HG03097 (cell line): ENCODE measurements at regions not wholly inside any gene's neighbourhood (a gene's known extent, or its start where the extent isn't known, plus 50 kb on each side); places are given as distances from the start of the nearest gene placed in this dataset.

ENCODE experiments used
- ATAC-seq: cut with Tn5 transposase; IDR thresholded peaks from one replicate; pipeline ENCODE4 v1.9.1; 2021; ENCODE audit not compliant: unreplicated experiment, low FRiP score

DNA sequence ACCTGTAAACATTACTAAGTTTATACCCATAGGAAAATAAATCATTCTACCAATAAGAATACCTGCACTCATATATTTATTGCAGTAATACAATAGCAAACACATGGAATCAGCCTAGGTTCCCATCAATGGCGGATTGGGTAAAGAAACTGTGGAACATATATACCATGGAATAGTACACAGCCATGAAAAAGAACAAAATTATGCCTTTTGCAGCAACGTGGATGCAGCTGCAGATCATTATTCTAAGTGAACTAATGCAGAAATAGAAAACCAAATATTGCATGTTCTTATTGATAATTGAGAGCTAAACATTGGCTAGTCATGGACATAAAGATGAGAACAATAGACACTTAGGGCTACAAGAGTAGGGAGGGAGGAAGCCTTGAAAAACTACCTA is 667.4 kb upstream of the WWC1 start:
- ATAC-seq, result no peak

DNA sequence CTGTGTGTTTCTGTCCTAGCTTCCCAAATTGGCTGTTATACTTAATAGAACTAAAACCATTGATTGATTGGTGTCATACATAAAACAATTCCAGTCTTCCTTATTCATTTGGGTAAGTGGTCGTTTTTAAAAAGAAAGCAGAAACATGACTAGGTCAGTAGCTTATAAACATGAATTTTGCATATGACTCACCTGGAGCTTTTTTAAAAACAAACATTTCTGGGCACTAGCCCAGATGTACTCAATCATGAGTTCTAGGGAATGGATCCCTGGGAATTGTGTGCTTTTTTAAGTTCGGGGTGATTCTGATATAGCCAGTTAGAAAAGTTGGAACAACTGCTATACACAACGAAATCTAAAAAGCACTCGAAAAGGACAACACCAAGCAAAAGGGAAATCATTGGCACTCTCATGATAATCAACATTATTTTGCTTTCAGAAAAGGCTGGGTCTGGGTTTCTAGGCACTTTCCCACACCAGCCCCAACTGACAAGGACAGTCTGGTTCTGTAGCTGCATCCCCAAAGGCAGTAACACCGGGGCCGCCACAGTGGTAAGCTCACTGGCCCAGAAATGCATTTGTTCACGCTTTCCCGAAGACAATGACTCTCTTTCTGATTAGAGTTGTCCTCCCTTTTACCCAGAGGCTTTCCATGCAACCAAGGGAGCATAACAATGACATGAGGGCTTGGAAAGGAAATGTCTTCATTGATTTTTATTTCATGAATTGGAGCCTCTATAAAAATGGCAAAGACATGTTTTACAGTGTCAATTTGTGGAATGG is 664.9 kb upstream of the WWC1 start:
- no peak for ATAC-seq

DNA sequence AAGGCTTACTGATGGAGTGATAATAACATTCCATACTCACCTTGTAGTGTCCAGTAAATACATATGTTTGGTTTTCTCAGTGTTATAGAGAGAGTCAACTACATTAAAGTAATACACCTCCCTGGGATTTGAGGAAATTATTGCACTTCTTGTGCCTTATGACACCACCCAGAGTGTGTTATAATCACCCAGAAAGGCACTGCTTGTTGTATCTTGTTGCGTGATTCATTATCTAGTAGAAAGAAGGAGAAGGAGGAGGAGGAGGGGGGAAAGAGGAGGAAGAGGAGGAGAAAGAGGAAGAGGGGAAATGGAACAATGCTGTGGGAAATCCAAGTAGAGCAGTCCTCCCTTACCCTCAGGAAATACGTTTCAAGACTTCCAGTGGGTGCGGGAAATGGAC is 661.8 kb upstream of the WWC1 start:
- ATAC-seq, result no peak

DNA sequence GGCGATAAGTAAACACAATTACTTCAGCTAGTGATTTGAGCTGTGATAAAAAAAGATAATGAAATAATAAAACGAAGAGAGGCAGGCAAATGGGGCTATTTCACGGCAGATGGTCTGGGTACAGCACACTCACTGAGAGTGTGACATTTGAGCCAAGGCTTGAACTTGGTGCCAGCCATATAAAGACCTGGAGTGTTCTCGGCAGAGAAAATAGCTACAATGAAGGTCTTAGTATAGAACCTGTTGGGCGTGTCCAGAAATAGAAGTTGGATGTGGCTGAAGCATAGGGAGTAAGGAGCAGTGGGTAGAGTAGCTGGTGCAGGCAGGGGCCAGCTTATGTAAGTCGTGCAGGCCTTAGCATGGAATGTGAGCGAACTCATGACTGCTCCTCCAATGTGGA is 660.3 kb upstream of the WWC1 start:
- no peak for ATAC-seq

DNA sequence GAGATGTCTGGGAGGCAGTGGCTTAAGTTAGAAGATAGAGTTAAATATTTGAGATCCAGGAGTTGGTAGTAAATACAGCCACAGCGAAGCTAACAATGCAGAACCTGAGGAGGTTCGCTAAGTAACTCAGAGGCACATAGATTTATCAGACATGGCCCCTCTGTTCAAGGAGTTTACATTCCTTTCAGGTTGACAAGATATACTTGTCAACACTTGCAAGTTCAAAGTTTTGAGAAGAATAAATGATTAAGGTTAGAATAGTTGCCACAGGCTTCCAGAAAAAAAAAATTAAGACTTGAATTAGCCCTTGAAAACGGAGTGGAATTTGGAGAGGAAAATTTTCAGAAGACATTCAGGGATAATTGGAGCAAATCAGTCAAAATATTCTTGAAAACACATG is 658.3 kb upstream of the WWC1 start:
- ATAC-seq, result no peak

DNA sequence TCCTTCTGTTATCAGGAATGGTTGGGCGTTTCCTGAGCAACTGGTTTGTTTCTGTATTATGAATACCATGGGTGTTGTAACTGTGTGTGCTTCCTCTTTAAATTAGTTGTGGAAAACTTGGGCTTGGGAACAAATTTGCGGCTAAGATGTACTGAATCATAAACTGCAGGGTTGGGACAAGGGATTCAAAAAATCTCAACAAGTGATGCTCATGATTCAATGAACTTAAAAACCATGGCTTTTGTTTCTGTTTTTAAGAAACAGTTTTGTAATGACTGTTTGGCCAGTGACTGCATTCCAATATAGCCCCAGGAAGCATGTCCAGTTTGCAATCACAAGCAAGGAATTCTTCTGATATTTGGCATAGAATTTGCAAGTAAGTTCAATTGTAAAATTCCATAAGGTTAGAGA is 657.5 kb upstream of the WWC1 start:
- no peak for ATAC-seq

DNA sequence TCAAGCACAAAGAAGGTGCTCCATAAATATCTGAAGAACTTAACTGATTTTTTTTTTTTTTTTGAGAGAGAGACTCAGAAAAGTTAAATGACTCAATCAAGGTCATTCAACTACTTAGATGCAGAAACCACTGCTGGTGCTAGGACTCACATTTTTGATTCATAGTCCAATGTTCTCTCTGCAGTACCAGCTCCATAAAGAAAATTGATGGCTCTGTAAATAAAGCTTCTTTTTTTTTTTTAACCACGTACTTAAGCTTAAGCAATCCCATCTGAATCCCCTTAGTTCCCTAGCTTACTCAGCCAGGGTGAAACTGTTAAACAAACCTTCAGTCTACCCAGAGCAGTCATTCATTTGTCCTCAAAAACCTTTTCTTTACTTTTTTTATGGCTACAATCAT is 657.0 kb upstream of the WWC1 start:
- ATAC-seq, result no peak

DNA sequence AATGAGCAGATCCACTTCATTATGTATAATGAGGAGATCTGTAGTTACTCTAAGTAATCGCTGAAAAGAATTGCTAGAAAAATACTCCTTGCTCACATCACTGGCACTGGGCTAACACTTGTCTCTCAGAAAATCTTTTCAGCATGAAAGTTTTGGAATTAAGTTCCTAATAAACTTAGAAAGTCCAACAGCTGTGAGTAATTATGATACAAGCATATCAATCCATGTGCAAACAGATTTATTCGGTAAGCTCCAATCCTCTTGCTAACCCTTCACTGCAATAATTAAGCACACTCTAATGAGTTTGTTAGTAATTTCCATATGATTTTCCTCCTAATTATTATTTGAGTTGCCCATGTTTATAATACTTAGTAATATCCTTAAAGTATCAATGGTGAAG is 652.6 kb upstream of the WWC1 start:
- ATAC-seq, result no peak

DNA sequence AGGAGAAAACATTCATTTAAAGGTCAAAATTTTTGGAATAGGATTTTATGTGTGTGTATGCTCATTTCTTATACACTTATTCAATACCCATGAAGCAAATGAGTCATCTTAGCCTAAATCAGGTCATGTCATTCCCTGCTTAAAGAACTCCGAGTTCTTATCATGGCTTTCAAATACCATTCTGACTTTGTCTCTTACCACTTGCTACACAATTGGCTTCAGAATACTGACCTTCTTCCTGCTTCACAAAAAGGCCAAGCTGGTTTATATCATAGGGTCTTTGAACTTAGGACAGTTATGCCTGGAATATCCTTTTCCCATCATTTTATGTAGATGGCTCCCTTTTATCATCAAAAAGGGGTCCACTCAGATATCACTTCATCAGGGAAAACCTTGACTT is 652.2 kb upstream of the WWC1 start:
- ATAC-seq, result no peak

DNA sequence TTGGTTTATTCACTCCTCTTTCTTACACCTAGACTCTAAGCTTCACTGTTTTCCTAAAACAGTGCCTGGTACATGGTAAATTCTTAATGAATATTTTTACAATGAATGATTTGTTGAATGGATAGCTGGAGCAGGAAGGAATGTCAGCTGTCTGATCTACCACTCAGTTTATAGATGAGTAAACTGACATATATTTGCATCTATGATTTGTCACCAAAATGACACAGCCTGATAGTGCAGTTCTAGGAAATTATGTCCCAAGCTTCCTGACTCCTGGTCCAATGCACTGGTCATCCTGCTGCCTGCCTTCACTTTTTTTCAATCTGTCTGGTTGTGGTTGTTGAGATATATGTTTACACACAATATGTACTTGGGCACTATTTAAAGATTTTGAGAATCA is 651.7 kb upstream of the WWC1 start:
- ATAC-seq, result no peak

DNA sequence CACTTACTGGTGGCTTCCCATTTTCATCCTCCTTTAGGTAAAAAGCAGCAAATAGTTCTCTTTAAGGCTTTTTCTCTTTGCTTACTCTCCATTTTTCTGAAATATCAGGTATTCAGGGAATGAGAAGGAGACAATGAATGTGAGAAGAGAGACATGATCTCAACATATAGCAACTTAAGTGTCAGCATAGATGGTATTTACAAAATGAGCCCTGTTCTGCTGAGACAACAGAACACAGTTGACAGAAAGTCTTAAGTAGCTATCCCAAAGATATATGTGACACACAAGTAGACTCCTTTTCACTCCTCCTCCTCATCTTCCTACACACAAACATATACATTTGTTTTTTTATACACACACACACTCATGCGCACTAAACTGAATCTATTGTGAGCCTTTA is 649.3 kb upstream of the WWC1 start:
- no peak for ATAC-seq

DNA sequence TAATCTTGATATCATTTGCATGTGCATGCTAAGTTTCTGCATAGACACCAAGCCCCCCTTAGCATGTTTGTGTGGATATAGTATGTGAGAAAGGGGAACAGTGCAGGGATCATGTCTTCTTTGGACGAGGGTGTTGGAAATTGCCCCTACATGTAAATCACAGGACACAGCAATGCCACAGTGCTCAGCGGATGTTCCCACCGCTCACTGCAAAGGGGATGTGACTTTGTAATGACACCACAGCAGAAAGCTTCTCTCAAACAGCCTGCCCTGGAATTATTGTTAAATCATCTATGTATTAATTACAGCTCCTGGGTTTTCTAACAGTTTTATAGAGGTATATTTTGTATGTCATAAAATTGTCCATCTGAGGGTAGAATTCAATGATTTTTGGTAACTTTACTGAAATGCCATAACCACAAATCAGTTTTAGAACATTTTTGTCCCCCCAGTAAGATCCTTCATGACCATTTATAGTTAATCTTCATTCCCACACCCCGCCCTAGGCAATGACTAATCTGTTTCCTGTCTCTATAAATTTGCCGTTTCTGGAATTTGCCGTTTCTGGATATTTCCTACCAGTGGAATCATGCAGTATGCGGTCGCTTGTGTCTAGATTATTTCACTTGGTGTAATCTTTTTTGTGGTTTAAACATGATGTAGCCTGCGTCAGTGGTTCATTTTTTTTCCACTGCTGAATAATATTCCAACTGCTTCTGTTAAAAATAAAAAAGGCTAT is 648.5 kb upstream of the WWC1 start:
- ATAC-seq, result no peak

DNA sequence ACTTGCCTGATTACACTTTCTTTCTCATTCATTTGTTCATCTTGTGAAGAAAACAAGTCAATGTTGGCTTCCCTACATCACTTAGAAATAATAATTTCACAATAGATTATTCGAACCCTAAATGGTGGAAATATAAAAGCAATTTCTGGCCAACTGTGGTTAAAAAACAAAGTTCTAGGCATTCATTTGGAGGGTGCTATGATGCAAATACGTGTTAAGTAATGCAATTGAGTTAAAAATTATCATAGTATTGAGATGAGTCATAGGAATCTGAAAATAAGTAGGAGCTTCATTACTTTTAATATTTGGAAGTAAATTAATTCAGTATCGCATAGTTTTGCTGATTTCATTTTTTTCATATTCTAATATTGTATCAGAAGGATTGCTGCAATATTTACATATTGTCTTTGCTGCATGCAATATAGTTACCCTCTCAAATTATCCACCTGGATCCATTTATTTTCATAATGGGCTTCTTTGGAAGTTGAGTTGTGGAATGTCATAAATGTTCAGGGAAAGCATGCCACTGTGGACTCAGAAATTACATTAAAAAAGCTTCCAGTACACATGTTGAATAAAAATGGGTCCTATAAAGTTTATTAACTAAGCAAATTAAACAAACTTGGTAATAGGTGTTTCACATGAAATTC is 647.7 kb upstream of the WWC1 start:
- no peak for ATAC-seq

DNA sequence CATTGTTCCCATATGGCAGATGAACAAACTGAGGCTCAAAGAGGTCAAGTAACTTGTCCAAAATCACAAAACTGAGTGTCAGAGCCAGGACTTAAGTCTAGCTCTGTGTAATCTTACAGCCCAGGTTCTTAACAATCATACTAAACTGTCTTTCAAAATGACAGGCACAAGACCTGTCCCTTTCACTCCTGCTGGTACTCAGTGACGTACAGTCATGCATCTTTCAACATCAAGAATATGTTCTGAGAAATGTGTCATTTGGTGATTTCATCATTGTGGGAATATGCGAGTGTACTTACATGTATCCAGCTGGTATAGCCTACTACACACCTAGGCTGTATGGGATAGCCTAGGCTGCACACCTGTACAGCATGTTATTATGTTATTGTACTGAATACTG is 646.8 kb upstream of the WWC1 start:
- no peak for ATAC-seq

DNA sequence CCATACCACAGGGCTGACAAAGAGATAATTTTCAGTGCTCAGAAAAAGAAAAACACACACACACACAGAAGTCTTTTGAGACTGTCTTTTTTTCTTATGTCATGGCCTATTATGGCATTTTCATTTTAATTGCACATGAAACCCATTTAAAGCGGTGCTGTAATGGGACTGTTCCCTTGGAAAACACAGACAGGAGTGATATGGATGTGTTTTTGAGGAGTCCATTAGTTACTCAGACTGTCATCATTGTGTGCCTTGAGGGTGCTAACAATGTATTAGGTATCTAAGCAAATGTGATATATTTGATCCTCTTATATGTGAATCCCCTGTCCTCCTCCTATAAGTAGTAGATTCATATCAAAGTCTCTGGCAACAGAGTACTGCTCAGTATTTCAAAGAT is 642.0 kb upstream of the WWC1 start:
- ATAC-seq, result no peak

DNA sequence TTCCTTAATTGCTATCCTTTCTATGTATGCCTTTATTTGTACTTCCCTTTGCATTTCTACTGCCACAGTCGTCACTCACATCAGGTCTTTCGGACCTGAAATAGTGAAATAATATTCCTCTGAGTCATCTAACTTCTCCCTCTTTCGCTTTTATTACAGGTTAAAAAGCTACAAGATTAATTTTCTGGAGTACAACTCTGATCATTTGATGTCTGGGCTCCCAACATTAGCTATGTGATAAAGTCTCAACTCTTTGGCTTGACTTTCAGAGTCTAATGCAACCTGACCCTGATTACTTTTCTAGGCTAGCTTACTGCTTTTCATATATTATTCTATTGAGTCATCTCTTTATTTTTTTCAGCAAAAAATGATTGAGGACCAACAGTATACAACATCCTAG is 638.8 kb upstream of the WWC1 start:
- ATAC-seq, result no peak

DNA sequence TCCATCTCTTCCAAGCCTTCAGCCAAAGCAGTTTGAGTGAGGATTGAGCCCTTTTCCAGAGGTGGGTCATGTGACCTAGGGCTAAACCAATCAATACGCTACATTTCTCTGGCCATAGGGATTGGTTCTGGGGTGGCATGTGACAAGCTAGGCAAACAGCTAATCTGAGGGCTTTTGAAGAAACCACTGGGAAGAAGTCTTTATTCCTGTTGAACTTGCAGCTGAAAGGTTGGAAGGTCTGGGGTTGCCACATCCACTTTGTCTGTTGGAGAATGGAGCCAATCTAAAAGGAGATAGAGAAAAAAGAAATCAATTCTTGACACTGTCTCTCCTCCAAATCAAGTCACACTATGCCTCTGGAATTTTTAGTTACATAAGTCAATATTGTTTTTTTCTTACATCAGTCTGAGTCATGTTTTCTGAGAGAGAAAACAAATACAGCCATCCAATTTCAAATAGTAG is 637.8 kb upstream of the WWC1 start:
- no peak for ATAC-seq

DNA sequence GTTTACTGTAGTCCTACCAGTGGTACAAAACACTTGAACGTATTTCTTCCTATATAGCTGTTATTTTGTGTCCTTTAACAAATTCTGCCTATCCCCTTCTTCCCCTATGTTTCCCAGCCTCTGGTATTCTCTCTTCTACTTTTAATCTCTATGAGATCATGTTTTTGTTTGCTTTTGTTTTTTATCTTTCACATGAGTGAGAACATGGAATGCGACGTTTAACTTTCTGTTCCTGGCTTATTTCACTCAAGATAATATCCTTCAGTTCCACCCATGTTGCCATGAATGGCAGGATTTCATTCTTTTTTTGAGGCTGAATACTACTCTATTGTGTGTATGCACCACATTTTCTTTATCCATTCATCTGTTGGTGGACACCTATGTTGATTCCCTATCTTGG is 634.4 kb upstream of the WWC1 start:
- ATAC-seq, result no peak

DNA sequence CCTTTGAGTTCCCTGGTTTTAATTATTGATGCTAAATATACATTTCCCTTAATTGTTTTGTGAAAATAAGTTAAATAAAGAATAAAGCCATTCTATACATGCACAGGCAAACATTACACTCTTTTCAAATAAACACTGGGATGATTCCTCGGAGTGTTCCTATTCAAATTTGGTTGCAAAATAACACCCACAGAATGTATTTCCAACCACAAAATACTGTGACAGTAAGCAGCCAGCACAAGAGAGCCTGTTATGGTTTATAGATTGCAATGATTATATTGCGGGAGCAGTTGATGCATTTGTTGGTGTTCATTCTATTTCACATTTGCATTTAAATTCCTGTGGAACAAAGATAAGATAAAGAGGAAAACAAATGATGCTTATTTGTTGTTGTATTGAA is 632.6 kb upstream of the WWC1 start:
- ATAC-seq, result no peak

DNA sequence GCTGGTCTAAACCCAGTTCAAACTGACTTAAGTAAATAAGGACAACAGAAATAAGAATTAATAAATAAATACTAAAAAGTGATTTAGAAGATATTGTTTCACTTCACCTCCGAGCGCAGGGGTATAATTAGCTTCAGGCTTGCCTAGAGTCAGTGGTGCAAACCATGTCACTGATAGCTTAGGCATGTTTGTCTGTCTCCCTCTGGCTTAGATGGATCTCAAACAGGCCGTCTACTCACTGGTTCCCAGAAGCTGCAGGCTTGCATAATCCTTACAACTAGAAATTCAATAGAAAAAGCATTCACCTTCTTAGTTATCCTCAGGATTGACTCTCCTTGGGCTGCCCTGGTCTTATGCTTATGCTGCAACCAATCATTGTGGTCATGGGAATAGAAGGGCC is 629.8 kb upstream of the WWC1 start:
- ATAC-seq, result no peak

DNA sequence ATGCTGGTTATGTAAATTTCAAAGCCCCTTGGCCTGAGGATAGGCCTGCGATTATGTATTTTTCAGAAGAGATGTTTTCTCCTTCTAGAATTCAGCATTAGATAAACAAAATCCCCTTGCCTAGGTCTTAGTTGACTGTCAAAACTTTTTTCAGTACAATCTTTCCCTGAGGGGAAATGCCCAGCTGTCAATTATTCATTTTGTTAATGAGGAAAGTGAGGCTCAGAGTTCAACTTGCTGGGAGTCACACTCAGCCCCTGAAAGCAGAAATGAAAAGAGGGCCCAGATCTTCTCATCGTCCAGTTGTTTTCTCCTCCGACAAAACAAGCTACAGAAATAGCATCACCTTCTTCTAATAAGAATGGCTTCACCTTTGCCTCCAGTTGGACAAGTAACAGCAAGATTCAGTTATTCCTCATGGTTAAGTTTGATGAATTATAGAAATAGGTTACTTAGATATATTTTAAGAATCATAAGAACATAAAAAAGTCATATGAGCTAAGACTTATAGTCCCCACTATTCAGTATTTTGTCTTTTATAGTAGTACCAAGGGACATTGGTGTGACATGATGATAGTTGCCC is 627.1 kb upstream of the WWC1 start:
- no peak for ATAC-seq
